OCI-LY7 (cell line): ENCODE measurements at regions not wholly inside any gene's neighbourhood (a gene's known extent, or its start where the extent isn't known, plus 50 kb on each side); places are given as distances from the start of the nearest gene placed in this dataset.

ENCODE experiments used
- CTCF ChIP-seq: fragments of 200-600 bp; sonication (generic); conservative IDR thresholded peaks from 2 replicates; pipeline ENCODE4 v1.5.1; 2014; ENCODE audit warnings: mild to moderate bottlenecking, antibody characterized with exemption, low read length, moderate library complexity, mixed read lengths
- EZH2phosphoT487 ChIP-seq: fragments of 200-600 bp; sonication (generic); IDR thresholded peaks from 2 replicates; pipeline ENCODE4 v1.6.1; 2018; ENCODE audit warnings: low read depth, borderline replicate concordance, mild to moderate bottlenecking, mixed run types, antibody characterized with exemption, low read length, moderate library complexity, mixed read lengths

DNA sequence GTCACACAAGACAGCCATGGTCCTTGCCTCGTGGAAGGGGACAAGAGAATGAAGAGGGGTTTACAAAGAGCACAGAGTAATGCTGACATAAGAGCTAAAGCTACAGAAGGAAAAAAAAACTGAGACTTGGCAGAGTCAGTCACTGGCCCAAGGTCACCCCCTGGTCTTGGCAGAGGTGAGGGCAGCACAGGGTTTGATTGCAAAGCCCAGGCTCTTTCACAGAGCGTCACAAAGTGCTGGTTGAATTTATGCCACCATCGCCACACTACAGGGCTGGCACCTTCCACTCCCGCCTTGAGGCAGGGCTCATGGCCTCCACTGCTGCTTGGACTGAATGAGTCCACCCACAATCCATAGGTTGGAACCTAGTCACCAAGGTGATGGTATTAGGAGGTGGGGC lies 190.2 kb downstream of the INHBB start:
- TF ChIP-seq CTCF: no peak
- TF ChIP-seq EZH2phosphoT487: no peak
